Tibial artery (tissue), 4 donors: ENCODE measurements at regions not wholly inside any gene's neighbourhood (a gene's known extent, or its start where the extent isn't known, plus 50 kb on each side); places are given as distances from the start of the nearest gene placed in this dataset.

Experiments used
- DNase-seq, 2 donors: peaks; one replicate each; pipeline ENCODE4 v3.0.0-alpha.2; 2019
- H3K27ac ChIP-seq, 2 donors: fragments of 200-600 bp; sonication (generic) in 1 of 2; 1 replicate in 1 of 2; 2 replicates in 1 of 2; pipeline ENCODE4 v1.5.1; 2018 to 2019; ENCODE audit warnings: mild to moderate bottlenecking in 1 of 2
- H3K27me3 ChIP-seq, 2 donors: fragments of 200-600 bp; sonication (generic) in 1 of 2; one replicate each; pipeline versions ENCODE4 v1.5.1 to v1.6.0; 2016 to 2019
- H3K36me3 ChIP-seq, 3 donors: fragments of 200-600 bp; sonication (generic) in 2 of 3; one replicate each; pipeline ENCODE4 v1.5.1; 2016 to 2019; ENCODE audit warnings: mild to moderate bottlenecking in 2 of 3
- H3K4me1 ChIP-seq, 4 donors: fragments of 200-600 bp; sonication (generic) in 2 of 4; 1 replicate in 3 of 4; 2 replicates in 1 of 4; pipeline ENCODE4 v1.5.1; 2016 to 2019
- H3K4me3 ChIP-seq, 2 donors: fragments of 200-600 bp; sonication (generic) in 1 of 2; 1 replicate in 1 of 2; 2 replicates in 1 of 2; pipeline ENCODE4 v1.5.1; 2018 to 2019; ENCODE audit warnings: mild to moderate bottlenecking in 2 of 2
- H3K9me3 ChIP-seq, 3 donors: fragments of 200-600 bp; sonication (generic) in 1 of 3; one replicate each; pipeline ENCODE4 v1.5.1; 2016 to 2019
- intact Hi-C: fragments of 100-400 bp; cut with DNase I; formaldehyde crosslinking; loops from one replicate; pipeline ENCODE4 v1.15.0; 2023; ENCODE audit warnings: low total_unique reads
- TF ChIP-seq, protein P1 (sequence below), 2 experiments: fragments of 200-600 bp in 1 of 2; fragments of 450-650 bp in 1 of 2; IDR thresholded peaks; one replicate each; pipeline ENCODE4 v1.5.1; 2017 to 2019; ENCODE audit warnings: antibody characterized with exemption in 2 of 2, mild to moderate bottlenecking in 1 of 2, moderate library complexity in 1 of 2

DNA sequence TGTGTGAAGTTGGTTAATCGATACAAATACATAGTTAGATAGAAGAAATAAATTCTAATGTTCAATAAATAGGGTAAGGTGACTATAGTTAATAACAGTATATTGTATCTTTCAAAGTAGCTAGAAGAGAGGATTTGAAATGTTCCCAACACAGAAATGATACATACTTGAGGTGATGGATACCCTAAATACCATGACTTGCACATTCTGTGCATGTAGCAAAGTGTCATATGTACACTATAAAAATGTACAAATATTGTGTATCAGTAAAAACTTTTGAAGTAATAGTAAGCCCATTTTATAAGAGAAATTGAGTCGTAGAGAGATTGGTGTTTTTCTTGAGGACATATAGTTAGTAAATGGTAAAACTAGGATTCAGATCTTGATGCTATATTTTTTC, 56.4 kb upstream of the PGR start:
- H3K4me1 ChIP-seq = peaks cover 0 to 28% (median 7%) of the 10 kb centered on the region in 4 donors
- no peaks in the 10 kb centered on the region for H3K36me3 ChIP-seq
- intact Hi-C loops = no loop called here
- no peak for DNase-seq
- H3K27me3 ChIP-seq = no peaks in the 10 kb centered on the region
- no peaks in the 10 kb centered on the region for H3K9me3 ChIP-seq
- TF ChIP-seq, protein P1, sequence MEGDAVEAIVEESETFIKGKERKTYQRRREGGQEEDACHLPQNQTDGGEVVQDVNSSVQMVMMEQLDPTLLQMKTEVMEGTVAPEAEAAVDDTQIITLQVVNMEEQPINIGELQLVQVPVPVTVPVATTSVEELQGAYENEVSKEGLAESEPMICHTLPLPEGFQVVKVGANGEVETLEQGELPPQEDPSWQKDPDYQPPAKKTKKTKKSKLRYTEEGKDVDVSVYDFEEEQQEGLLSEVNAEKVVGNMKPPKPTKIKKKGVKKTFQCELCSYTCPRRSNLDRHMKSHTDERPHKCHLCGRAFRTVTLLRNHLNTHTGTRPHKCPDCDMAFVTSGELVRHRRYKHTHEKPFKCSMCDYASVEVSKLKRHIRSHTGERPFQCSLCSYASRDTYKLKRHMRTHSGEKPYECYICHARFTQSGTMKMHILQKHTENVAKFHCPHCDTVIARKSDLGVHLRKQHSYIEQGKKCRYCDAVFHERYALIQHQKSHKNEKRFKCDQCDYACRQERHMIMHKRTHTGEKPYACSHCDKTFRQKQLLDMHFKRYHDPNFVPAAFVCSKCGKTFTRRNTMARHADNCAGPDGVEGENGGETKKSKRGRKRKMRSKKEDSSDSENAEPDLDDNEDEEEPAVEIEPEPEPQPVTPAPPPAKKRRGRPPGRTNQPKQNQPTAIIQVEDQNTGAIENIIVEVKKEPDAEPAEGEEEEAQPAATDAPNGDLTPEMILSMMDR (IDR thresholded peaks at IDR 0.05) = no peak
- H3K27ac ChIP-seq = no peak overlapping the region
- no peak overlapping the region for H3K4me3 ChIP-seq

DNA sequence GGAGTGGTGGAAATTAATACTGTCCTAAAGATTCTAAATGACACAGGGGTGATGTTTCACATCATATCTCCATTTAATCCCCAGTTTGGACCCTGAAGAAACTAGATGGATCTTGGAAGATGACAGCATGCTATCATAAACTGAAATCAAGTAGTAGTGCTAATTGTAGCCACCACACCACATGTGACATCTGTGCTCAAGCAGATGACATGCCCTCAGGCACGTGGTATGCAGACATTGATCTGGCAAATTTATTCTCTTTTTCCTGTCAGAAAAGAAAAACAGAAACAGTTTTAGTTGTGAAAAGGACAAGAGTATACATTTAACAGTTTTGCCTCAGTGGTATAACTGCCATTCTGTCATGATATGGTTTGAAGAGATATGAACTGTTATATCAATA, 52.9 kb upstream of the PGR start:
- Histone ChIP-seq H3K27me3 (no peaks in the 10 kb centered on the region), H3K27ac (no peak overlapping the region), H3K9me3 (no peaks in the 10 kb centered on the region), H3K4me3 (no peak overlapping the region), H3K4me1 (peaks cover 0 to 4% (median 0%) of the 10 kb centered on the region in 4 donors), H3K36me3 (no peaks in the 10 kb centered on the region)
- DNase-seq = no peak
- intact Hi-C loops = no loop called here
- TF ChIP-seq, protein P1 (IDR thresholded peaks at IDR 0.05) = no peak

DNA sequence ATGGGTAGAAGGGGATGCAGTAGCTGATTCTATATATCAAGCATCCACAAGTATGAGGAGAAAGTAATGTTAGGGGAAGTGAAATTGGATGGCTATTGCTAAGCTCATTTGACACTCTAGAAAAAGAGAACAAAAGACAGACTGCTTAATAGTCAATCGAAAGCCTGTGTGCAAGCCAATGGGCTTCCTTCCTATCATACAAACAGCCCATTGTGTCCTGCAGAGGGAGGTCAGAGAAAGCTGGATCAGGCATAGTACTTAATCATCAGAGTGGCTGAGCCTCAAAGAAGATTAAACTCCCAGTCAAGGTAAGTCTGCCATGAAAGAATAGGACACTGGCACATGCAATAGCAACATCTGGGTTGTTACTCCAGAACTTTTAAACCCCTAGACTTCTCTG, 50.9 kb upstream of the PGR start:
- Histone ChIP-seq H3K27ac (no peak overlapping the region), H3K27me3 (no peaks in the 10 kb centered on the region), H3K4me1 (no peaks in the 10 kb centered on the region), H3K9me3 (no peaks in the 10 kb centered on the region), H3K36me3 (no peaks in the 10 kb centered on the region), H3K4me3 (no peak overlapping the region)
- intact Hi-C loops = no loop called here
- DNase-seq = no peak
- TF ChIP-seq, protein P1 (IDR thresholded peaks at IDR 0.05) = no peak
